ENCODE measurements at regions not wholly inside any gene's neighbourhood (a gene's known extent, or its start where the extent isn't known, plus 50 kb on each side); places are given as distances from the start of the nearest gene placed in this dataset.
A peak's percentile ranks its signal among the peaks of the same experiment; 100 is the strongest.

- H3K4me1 ChIP-seq (ENCODE audit: control insufficient read depth, insufficient read depth, low read length) = no peaks in the 10 kb centered on the region
- H3K36me3 ChIP-seq (ENCODE audit: control insufficient read depth, insufficient read depth, low read length) = no peaks in the 10 kb centered on the region
- peak in 4 of 6 donors; percentile 45 to 84 (median 58) for DNase-seq (ENCODE audit: low read depth in 4 of 6, low spot score in 6 of 6)
- WGBS (ENCODE audit: insufficient coverage) = 20% methylated on average over 1 of the region's 3 CpGs
- peaks cover 2% of the 10 kb centered on the region for H3K27me3 ChIP-seq (ENCODE audit: control insufficient read depth, insufficient read depth, low read length)
- H3K9me3 ChIP-seq (ENCODE audit: control insufficient read depth, insufficient read depth, low read length) = no peaks in the 10 kb centered on the region
- no peak overlapping the region for H3K27ac ChIP-seq (ENCODE audit: low read depth, low read length)
- H3K4me3 ChIP-seq (ENCODE audit: low read depth, low read length) = no peak overlapping the region
Observed at GRCh38 chr2:174697255-174697654, 67.0 kb downstream of the CHRNA1 start.

- Histone ChIP-seq H3K27ac (ENCODE audit: low read depth, low read length) (no peak overlapping the region), H3K36me3 (ENCODE audit: control insufficient read depth, insufficient read depth, low read length) (no peaks in the 10 kb centered on the region), H3K9me3 (ENCODE audit: control insufficient read depth, insufficient read depth, low read length) (no peaks in the 10 kb centered on the region), H3K4me1 (ENCODE audit: control insufficient read depth, insufficient read depth, low read length) (no peaks in the 10 kb centered on the region), H3K27me3 (ENCODE audit: control insufficient read depth, insufficient read depth, low read length) (peaks cover 2% of the 10 kb centered on the region), H3K4me3 (ENCODE audit: low read depth, low read length) (no peak overlapping the region)
- 50% methylated on average over 2 of the region's 2 CpGs for WGBS (ENCODE audit: insufficient coverage)
- no peak for DNase-seq (ENCODE audit: low read depth in 4 of 6, low spot score in 6 of 6)
Observed at GRCh38 chr2:174694920-174695319, 69.4 kb downstream of the CHRNA1 start.

- Histone ChIP-seq H3K27me3 (ENCODE audit: control insufficient read depth, insufficient read depth, low read length) (peaks cover 2% of the 10 kb centered on the region), H3K4me3 (ENCODE audit: low read depth, low read length) (no peak overlapping the region), H3K4me1 (ENCODE audit: control insufficient read depth, insufficient read depth, low read length) (no peaks in the 10 kb centered on the region), H3K36me3 (ENCODE audit: control insufficient read depth, insufficient read depth, low read length) (no peaks in the 10 kb centered on the region), H3K9me3 (ENCODE audit: control insufficient read depth, insufficient read depth, low read length) (no peaks in the 10 kb centered on the region), H3K27ac (ENCODE audit: low read depth, low read length) (no peak overlapping the region)
- WGBS (ENCODE audit: insufficient coverage) = 90% methylated on average over 4 of the region's 5 CpGs
- DNase-seq (ENCODE audit: low read depth in 4 of 6, low spot score in 6 of 6) = no peak
Observed at GRCh38 chr2:174694196-174694878, 69.9 kb downstream of the CHRNA1 start.

GRCh38 chr2:174693344-174693743 is 70.9 kb downstream of the CHRNA1 start:
- DNase-seq (ENCODE audit: low read depth in 4 of 6, low spot score in 6 of 6) = no peak
- H3K4me3 ChIP-seq (ENCODE audit: low read depth, low read length) = no peak overlapping the region
- no peaks in the 10 kb centered on the region for H3K9me3 ChIP-seq (ENCODE audit: control insufficient read depth, insufficient read depth, low read length)
- H3K36me3 ChIP-seq (ENCODE audit: control insufficient read depth, insufficient read depth, low read length) = no peaks in the 10 kb centered on the region
- peaks cover 2% of the 10 kb centered on the region for H3K27me3 ChIP-seq (ENCODE audit: control insufficient read depth, insufficient read depth, low read length)
- 93% methylated on average over 5 of the region's 5 CpGs for WGBS (ENCODE audit: insufficient coverage)
- H3K27ac ChIP-seq (ENCODE audit: low read depth, low read length) = no peak overlapping the region
- H3K4me1 ChIP-seq (ENCODE audit: control insufficient read depth, insufficient read depth, low read length) = no peaks in the 10 kb centered on the region

- no peak for DNase-seq (ENCODE audit: low read depth in 4 of 6, low spot score in 6 of 6)
- Histone ChIP-seq H3K36me3 (ENCODE audit: control insufficient read depth, insufficient read depth, low read length) (no peaks in the 10 kb centered on the region), H3K4me1 (ENCODE audit: control insufficient read depth, insufficient read depth, low read length) (no peaks in the 10 kb centered on the region), H3K4me3 (ENCODE audit: low read depth, low read length) (no peak overlapping the region), H3K27me3 (ENCODE audit: control insufficient read depth, insufficient read depth, low read length) (peaks cover 2% of the 10 kb centered on the region), H3K27ac (ENCODE audit: low read depth, low read length) (no peak overlapping the region), H3K9me3 (ENCODE audit: control insufficient read depth, insufficient read depth, low read length) (no peaks in the 10 kb centered on the region)
- WGBS (ENCODE audit: insufficient coverage) = 89% methylated on average over 3 of the region's 5 CpGs
Observed at GRCh38 chr2:174692256-174692919, 71.9 kb downstream of the CHRNA1 start.

- 79% methylated on average over 2 of the region's 4 CpGs for WGBS (ENCODE audit: insufficient coverage)
Observed at GRCh38 chr2:174691201-174691779, 73.0 kb downstream of the CHRNA1 start.

GRCh38 chr2:174690026-174690425 is 74.2 kb downstream of the CHRNA1 start:
- no peak overlapping the region for H3K27ac ChIP-seq (ENCODE audit: low read depth, low read length)
- no peaks in the 10 kb centered on the region for H3K9me3 ChIP-seq (ENCODE audit: control insufficient read depth, insufficient read depth, low read length)
- H3K4me3 ChIP-seq (ENCODE audit: low read depth, low read length) = no peak overlapping the region
- 92% methylated on average over 2 of the region's 3 CpGs for WGBS (ENCODE audit: insufficient coverage)
- H3K36me3 ChIP-seq (ENCODE audit: control insufficient read depth, insufficient read depth, low read length) = no peaks in the 10 kb centered on the region
- no peaks in the 10 kb centered on the region for H3K4me1 ChIP-seq (ENCODE audit: control insufficient read depth, insufficient read depth, low read length)
- no peak for DNase-seq (ENCODE audit: low read depth in 4 of 6, low spot score in 6 of 6)
- peaks cover 2% of the 10 kb centered on the region for H3K27me3 ChIP-seq (ENCODE audit: control insufficient read depth, insufficient read depth, low read length)

More at GRCh38 chr2:174691201-174691779, 73.0 kb downstream of the CHRNA1 start:
- Histone ChIP-seq H3K27me3 (ENCODE audit: control insufficient read depth, insufficient read depth, low read length) (peaks cover 2% of the 10 kb centered on the region), H3K27ac (ENCODE audit: low read depth, low read length) (no peak overlapping the region), H3K4me1 (ENCODE audit: control insufficient read depth, insufficient read depth, low read length) (no peaks in the 10 kb centered on the region), H3K36me3 (ENCODE audit: control insufficient read depth, insufficient read depth, low read length) (no peaks in the 10 kb centered on the region), H3K4me3 (ENCODE audit: low read depth, low read length) (no peak overlapping the region), H3K9me3 (ENCODE audit: control insufficient read depth, insufficient read depth, low read length) (no peaks in the 10 kb centered on the region)
- DNase-seq (ENCODE audit: low read depth in 4 of 6, low spot score in 6 of 6) = no peak

GRCh38 chr2:174688079-174688478 is 76.2 kb downstream of the CHRNA1 start:
- Histone ChIP-seq H3K9me3 (ENCODE audit: control insufficient read depth, insufficient read depth, low read length) (no peaks in the 10 kb centered on the region), H3K4me1 (ENCODE audit: control insufficient read depth, insufficient read depth, low read length) (peaks cover 4% of the 10 kb centered on the region), H3K36me3 (ENCODE audit: control insufficient read depth, insufficient read depth, low read length) (no peaks in the 10 kb centered on the region), H3K27me3 (ENCODE audit: control insufficient read depth, insufficient read depth, low read length) (no peaks in the 10 kb centered on the region), H3K27ac (ENCODE audit: low read depth, low read length) (no peak overlapping the region), H3K4me3 (ENCODE audit: low read depth, low read length) (no peak overlapping the region)
- WGBS (ENCODE audit: insufficient coverage) = no CpG with 5 or more reads among the region's 2 CpGs
- DNase-seq (ENCODE audit: low read depth in 4 of 6, low spot score in 6 of 6) = peak in 1 of 6 donors; percentile 16

- Histone ChIP-seq H3K9me3 (ENCODE audit: control insufficient read depth, insufficient read depth, low read length) (no peaks in the 10 kb centered on the region), H3K27me3 (ENCODE audit: control insufficient read depth, insufficient read depth, low read length) (no peaks in the 10 kb centered on the region)
- WGBS (ENCODE audit: insufficient coverage) = no CpG with 5 or more reads among the region's 1 CpG
Observed at GRCh38 chr2:174686430-174686829, 77.8 kb downstream of the CHRNA1 start.

GRCh38 chr2:174683392-174683759 is 80.9 kb downstream of the CHRNA1 start:
- Histone ChIP-seq H3K4me1 (ENCODE audit: control insufficient read depth, insufficient read depth, low read length) (peaks cover 16% of the 10 kb centered on the region), H3K4me3 (ENCODE audit: low read depth, low read length) (peak overlapping the region; percentile 76), H3K36me3 (ENCODE audit: control insufficient read depth, insufficient read depth, low read length) (no peaks in the 10 kb centered on the region), H3K27ac (ENCODE audit: low read depth, low read length) (peak overlapping the region; percentile 80), H3K9me3 (ENCODE audit: control insufficient read depth, insufficient read depth, low read length) (no peaks in the 10 kb centered on the region), H3K27me3 (ENCODE audit: control insufficient read depth, insufficient read depth, low read length) (peaks cover 2% of the 10 kb centered on the region)
- DNase-seq (ENCODE audit: low read depth in 4 of 6, low spot score in 6 of 6) = peak in 2 of 6 donors; percentile 59 to 64
- 3% methylated on average over 5 of the region's 10 CpGs for WGBS (ENCODE audit: insufficient coverage)

More at GRCh38 chr2:174686430-174686829, 77.8 kb downstream of the CHRNA1 start:
- no peak for DNase-seq (ENCODE audit: low read depth in 4 of 6, low spot score in 6 of 6)
- no peak overlapping the region for H3K27ac ChIP-seq (ENCODE audit: low read depth, low read length)
- peaks cover 11% of the 10 kb centered on the region for H3K4me1 ChIP-seq (ENCODE audit: control insufficient read depth, insufficient read depth, low read length)
- no peaks in the 10 kb centered on the region for H3K36me3 ChIP-seq (ENCODE audit: control insufficient read depth, insufficient read depth, low read length)
- H3K4me3 ChIP-seq (ENCODE audit: low read depth, low read length) = no peak overlapping the region
